Heart left ventricle (tissue), 16 donors: ENCODE measurements at regions not wholly inside any gene's neighbourhood (a gene's known extent, or its start where the extent isn't known, plus 50 kb on each side); places are given as distances from the start of the nearest gene placed in this dataset.

Source experiments
- ATAC-seq, 4 donors: fragments of 200-7000 bp; cut with Tn5 transposase; one replicate each; pipeline ENCODE4 v1.9.1; 2020 to 2022; ENCODE audit warnings: moderate library complexity in 4 of 4, mild to moderate bottlenecking in 3 of 4, moderate number of reproducible peaks in 1 of 4
- DNase-seq, 5 donors: peaks; one replicate each; pipeline ENCODE4 v3.0.0-alpha.2; 2020
- H3K27ac ChIP-seq, 12 donors: fragments of 200-600 bp; sonication (generic) in 4 of 12; one replicate each; pipeline versions ENCODE4 v1.5.0 to v1.8.0; 2016 to 2022; ENCODE audit warnings: mild to moderate bottlenecking in 2 of 12
- H3K27me3 ChIP-seq, 9 donors: fragments of 200-600 bp; sonication (generic) in 2 of 9; one replicate each; pipeline versions ENCODE4 v1.5.1 to v1.8.0; 2016 to 2022; ENCODE audit warnings: mild to moderate bottlenecking in 3 of 9
- H3K36me3 ChIP-seq, 9 donors: fragments of 200-600 bp; sonication (generic) in 2 of 9; one replicate each; pipeline versions ENCODE4 v1.5.0 to v1.8.0; 2018 to 2022; ENCODE audit warnings: mild to moderate bottlenecking in 2 of 9
- H3K4me1 ChIP-seq, 12 donors: fragments of 200-600 bp; sonication (generic) in 4 of 12; one replicate each; pipeline versions ENCODE4 v1.5.0 to v1.8.0; 2016 to 2022; ENCODE audit warnings: mild to moderate bottlenecking in 3 of 12
- H3K4me3 ChIP-seq, 12 donors: fragments of 200-600 bp; sonication (generic) in 4 of 12; one replicate each; pipeline versions ENCODE4 v1.5.0 to v1.8.0; 2017 to 2022; ENCODE audit warnings: mild to moderate bottlenecking in 9 of 12, moderate library complexity in 4 of 12
- H3K9me3 ChIP-seq, 12 donors: fragments of 200-600 bp; sonication (generic) in 4 of 12; one replicate each; pipeline versions ENCODE4 v1.5.0 to v1.8.0; 2016 to 2022; ENCODE audit warnings: mild to moderate bottlenecking in 1 of 12
- CTCF ChIP-seq, 12 donors: fragments of 200-600 bp; sonication (generic) in 4 of 12; IDR thresholded peaks; one replicate each; pipeline versions ENCODE4 v1.5.0 to v1.8.0; 2018 to 2022; ENCODE audit warnings: antibody characterized with exemption in 12 of 12, mild to moderate bottlenecking in 5 of 12
- POLR2A ChIP-seq, 2 donors: fragments of 450-650 bp; IDR thresholded peaks; one replicate each; pipeline ENCODE4 v1.6.1; 2017; ENCODE audit warnings: antibody characterized with exemption in 2 of 2, mild to moderate bottlenecking in 2 of 2, moderate library complexity in 2 of 2
- WGBS, 4 donors: extraction: QIAGEN DNeasy Blood & Tissue Kit in 2 of 4; methylation state at CpG; one replicate each; pipeline versions ENCODE4 v1.1.5 to v1.1.7; 2013 to 2018; 5-methylcytosine and 5-hydroxymethylcytosine counted together
- intact Hi-C, 10 donors: fragments of 100-400 bp; cut with DNase I; formaldehyde crosslinking; loops; one replicate each; pipeline versions ENCODE4 v1.11.1 to v1.14.2; 2022
- donor health status: ischemic (EF 13 %, LVEDD 7.1; RV severe dilation, severe dysfunction).
- donor health status: healthy with polysubstance abuse.
- donor health status: DM: no; HTN: yes; CAD: no.
- donor health status: DM: no; HTN: no; CAD: no.
- donor health status: ischemic (EF 25% LVEDD 6.9; RV normal size, moderate dysfunction).
- donor health status: ischemic (EF 25% LVEDD 5.7; RV mildly dilated, moderate dysfunction).
- donor health status: healthy.
- donor health status: DM: yes; HTN: yes; CAD: no.
- donor health status: ischemic (EF 35%, LVEDD 5.7; RV mildly dilated, moderate dysfunction).
- donor health status: nonischemic (EF 11% LVEDD 7.7; RV severe dilation, severe dysfunction).
- donor health status: DM: yes; HTN: yes; CAD: no.
- donor health status: PGD.
- donor health status: ischemic (EF 29% LVEDD 5.4; RV normal size, mild dysfunction).
- donor health status: nonischemic (EF 23%, LVEDD 6.1; RV moderate dilation, normal function).

GRCh38 chr18:66742832-66743231, 138.9 kb upstream of the CDH19 start:
- no peak for ATAC-seq

GRCh38 chr18:66735933-66736332, 132.0 kb upstream of the CDH19 start:
- Histone ChIP-seq H3K27me3 (no peaks in the 10 kb centered on the region), H3K27ac (no peak overlapping the region), H3K4me1 (no peaks in the 10 kb centered on the region), H3K36me3 (no peaks in the 10 kb centered on the region), H3K4me3 (no peak overlapping the region), H3K9me3 (peaks cover 0 to 7% (median 0%) of the 10 kb centered on the region in 12 donors)
- WGBS, 4 donors, result 69 to 83% (median 81%) methylated on average over 1 of the region's 1 CpG
- intact Hi-C loops, result loop anchor here in 2 of 10 donors (10.0 kb wide), 2 partner anchors 51 to 131 kb away; partner anchors contain the start of gene CDH19 (in 1 of the 2)
- TF ChIP-seq CTCF (IDR thresholded peaks at IDR 0.05) (no peak), POLR2A (IDR thresholded peaks at IDR 0.05) (no peak)
- ATAC-seq (no peak), DNase-seq (no peak)

More at GRCh38 chr18:66742832-66743231, 138.9 kb upstream of the CDH19 start:
- intact Hi-C loops, result loop anchor here in 2 of 10 donors (10.0 kb wide), 2 partner anchors 158 to 188 kb away; no protein-coding TSS in a partner anchor
- H3K4me3 ChIP-seq, result peak overlapping the region in 1 of 12 donors; percentile 5
- no peak for TF ChIP-seq POLR2A (IDR thresholded peaks at IDR 0.05)
- no peak for TF ChIP-seq CTCF (IDR thresholded peaks at IDR 0.05)
- no peaks in the 10 kb centered on the region for H3K4me1 ChIP-seq
- H3K36me3 ChIP-seq, result no peaks in the 10 kb centered on the region
- no peaks in the 10 kb centered on the region for H3K27me3 ChIP-seq
- H3K27ac ChIP-seq, result no peak overlapping the region
- peaks cover 0 to 2% (median 0%) of the 10 kb centered on the region in 12 donors for H3K9me3 ChIP-seq
- DNase-seq, result no peak
- 55 to 64% (median 58%) methylated on average over 2 of the region's 2 CpGs for WGBS, 4 donors

- Histone ChIP-seq H3K4me1 (no peaks in the 10 kb centered on the region), H3K27ac (peak overlapping the region in 1 of 12 donors; percentile 6), H3K4me3 (no peak overlapping the region), H3K9me3 (peaks cover 0 to 7% (median 0%) of the 10 kb centered on the region in 12 donors), H3K36me3 (no peaks in the 10 kb centered on the region), H3K27me3 (no peaks in the 10 kb centered on the region)
- intact Hi-C loops, result loop anchor here in 2 of 10 donors (10.0 kb wide), 2 partner anchors 50 to 130 kb away; partner anchors contain the start of gene CDH19 (in 1 of the 2)
- ATAC-seq (no peak), DNase-seq (no peak)
- WGBS, 4 donors, result 76 to 83% (median 80%) methylated on average over 2 of the region's 2 CpGs
- TF ChIP-seq POLR2A (IDR thresholded peaks at IDR 0.05), result no peak
- no peak for TF ChIP-seq CTCF (IDR thresholded peaks at IDR 0.05)
These were observed 130.6 kb upstream of the CDH19 start for GRCh38 chr18:66734451-66734850.

- TF ChIP-seq CTCF (IDR thresholded peaks at IDR 0.05) (no peak), POLR2A (IDR thresholded peaks at IDR 0.05) (no peak)
- Histone ChIP-seq H3K4me1 (no peaks in the 10 kb centered on the region), H3K27ac (no peak overlapping the region), H3K9me3 (peaks cover 0 to 5% (median 0%) of the 10 kb centered on the region in 12 donors), H3K36me3 (no peaks in the 10 kb centered on the region), H3K27me3 (no peaks in the 10 kb centered on the region), H3K4me3 (no peak overlapping the region)
- ATAC-seq (no peak), DNase-seq (no peak)
- intact Hi-C loops, result loop anchor here in 2 of 10 donors (10.0 kb wide), 2 partner anchors 47 to 127 kb away; partner anchors contain the start of gene CDH19 (in 1 of the 2)
These were observed 128.0 kb upstream of the CDH19 start for GRCh38 chr18:66731890-66732289.
